Type B pancreatic cell (in vitro differentiated cells): ENCODE measurements at regions not wholly inside any gene's neighbourhood (a gene's known extent, or its start where the extent isn't known, plus 50 kb on each side); places are given as distances from the start of the nearest gene placed in this dataset.

Experiments
- DNase-seq: peaks from one replicate; pipeline ENCODE4 v3.0.0; 2021; ENCODE audit warnings: mixed read lengths; ENCODE audit not compliant: unreplicated experiment; ENCODE audit errors: extremely low spot score
- H3K27ac Mint-ChIP-seq: 2 replicates; pipeline ENCODE4 v1.8.0; 2021; ENCODE audit warnings: mild to moderate bottlenecking, mixed read lengths
- H3K27me3 Mint-ChIP-seq: 2 replicates; pipeline ENCODE4 v1.8.0; 2021; ENCODE audit warnings: mixed read lengths
- H3K36me3 Mint-ChIP-seq: 2 replicates; pipeline ENCODE4 v1.8.0; 2021; ENCODE audit warnings: mixed read lengths
- H3K4me1 Mint-ChIP-seq: one replicate; pipeline ENCODE4 v1.8.0; 2021; ENCODE audit warnings: mixed read lengths; ENCODE audit not compliant: unreplicated experiment
- H3K4me3 Mint-ChIP-seq: 2 replicates; pipeline ENCODE4 v1.8.0; 2021; ENCODE audit warnings: mild to moderate bottlenecking, mixed read lengths
- H3K9me3 Mint-ChIP-seq: 2 replicates; pipeline ENCODE4 v1.8.0; 2021; ENCODE audit warnings: mixed read lengths
- CTCF ChIP-seq: fragments of 200-600 bp; sonication (generic); conservative IDR thresholded peaks from 2 replicates; pipeline ENCODE4 v1.5.0; 2021; ENCODE audit warnings: antibody characterized with exemption, mild to moderate bottlenecking

- Mint-ChIP-seq H3K4me1 (no peaks in the 10 kb centered on the region), H3K27me3 (no peaks in the 10 kb centered on the region), H3K9me3 (peaks cover 11% of the 10 kb centered on the region), H3K36me3 (peaks cover 8% of the 10 kb centered on the region), H3K27ac (no peak overlapping the region), H3K4me3 (no peak overlapping the region)
- no peak for TF ChIP-seq CTCF
- no peak for DNase-seq
Observed at GRCh38 chr1:72481420-72481970, 199.2 kb upstream of the NEGR1 start.

GRCh38 chr1:72466376-72466775 lies 184.0 kb upstream of the NEGR1 start:
- no peaks in the 10 kb centered on the region for H3K36me3 Mint-ChIP-seq
- no peaks in the 10 kb centered on the region for H3K9me3 Mint-ChIP-seq
- H3K4me1 Mint-ChIP-seq: no peaks in the 10 kb centered on the region
- H3K27ac Mint-ChIP-seq: no peak overlapping the region
- no peak overlapping the region for H3K4me3 Mint-ChIP-seq
- H3K27me3 Mint-ChIP-seq: no peaks in the 10 kb centered on the region
- no peak for TF ChIP-seq CTCF
- DNase-seq: no peak

DNA sequence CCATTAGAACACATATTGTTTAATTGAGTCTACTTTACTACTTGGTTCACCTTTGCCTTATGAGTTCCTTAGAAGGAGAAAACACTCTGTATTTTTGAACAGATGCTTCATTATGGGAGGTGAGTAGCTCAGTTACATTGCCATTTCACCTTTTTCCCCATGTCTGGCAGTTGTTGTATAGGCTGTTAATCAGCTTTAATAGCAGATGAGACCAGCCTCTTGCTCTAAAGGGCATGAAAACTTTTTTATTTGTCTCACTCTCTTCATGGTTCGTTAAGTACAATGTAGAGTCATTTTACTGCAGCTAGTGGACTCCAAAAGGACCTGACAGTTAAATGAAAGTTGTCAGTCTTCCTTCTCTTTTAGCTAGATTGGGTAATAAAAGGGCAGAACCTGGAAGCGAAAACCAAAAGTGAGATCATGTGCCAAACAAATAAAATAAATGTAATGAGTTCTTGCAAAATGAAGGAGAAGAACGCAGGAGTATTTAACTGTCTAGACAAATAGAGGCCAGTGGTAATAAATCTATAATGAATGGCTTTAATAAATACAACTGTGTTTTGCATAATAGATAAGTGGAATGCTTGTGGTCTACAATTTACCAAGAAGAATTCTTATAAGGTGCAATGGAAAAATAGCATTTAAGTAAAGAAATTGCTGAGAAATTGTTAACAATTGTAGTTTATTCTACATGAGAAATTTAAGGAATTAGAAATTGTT lies 180.0 kb upstream of the NEGR1 start:
- Mint-ChIP-seq H3K4me3 (no peak overlapping the region), H3K27ac (no peak overlapping the region), H3K27me3 (no peaks in the 10 kb centered on the region), H3K9me3 (no peaks in the 10 kb centered on the region), H3K36me3 (no peaks in the 10 kb centered on the region), H3K4me1 (no peaks in the 10 kb centered on the region)
- no peak for DNase-seq
- no peak for TF ChIP-seq CTCF

- H3K4me1 Mint-ChIP-seq: no peaks in the 10 kb centered on the region
- no peak overlapping the region for H3K27ac Mint-ChIP-seq
- H3K36me3 Mint-ChIP-seq: no peaks in the 10 kb centered on the region
- H3K9me3 Mint-ChIP-seq: no peaks in the 10 kb centered on the region
- H3K27me3 Mint-ChIP-seq: no peaks in the 10 kb centered on the region
- no peak for DNase-seq
- no peak for TF ChIP-seq CTCF
- H3K4me3 Mint-ChIP-seq: no peak overlapping the region
Observed at GRCh38 chr1:72442262-72442661, 159.9 kb upstream of the NEGR1 start.

GRCh38 chr1:72439036-72439435 lies 156.7 kb upstream of the NEGR1 start:
- Mint-ChIP-seq H3K9me3 (no peaks in the 10 kb centered on the region), H3K4me3 (no peak overlapping the region), H3K36me3 (no peaks in the 10 kb centered on the region), H3K27ac (no peak overlapping the region), H3K27me3 (no peaks in the 10 kb centered on the region), H3K4me1 (no peaks in the 10 kb centered on the region)
- no peak for DNase-seq
- no peak for TF ChIP-seq CTCF
